Astrocyte of the cerebellum (primary cell): ENCODE measurements at regions not wholly inside any gene's neighbourhood (a gene's known extent, or its start where the extent isn't known, plus 50 kb on each side); places are given as distances from the start of the nearest gene placed in this dataset.

ENCODE experiments used
- DNase-seq: peaks from one replicate; pipeline ENCODE4 v3.0.0-alpha.2; 2011; ENCODE audit warnings: low read depth
- H3K4me3 ChIP-seq: 2 replicates; pipeline ENCODE4 v1.5.1; 2011; ENCODE audit warnings: mild to moderate bottlenecking, low read depth, low read length, moderate library complexity
- in situ Hi-C: cut with HindIII; loops from 2 replicates; pipeline ENCODE4 v1.10.0; 2017; ENCODE audit warnings: low sequenced_read_pairs
- TF ChIP-seq, protein P1 (sequence below): IDR thresholded peaks from 2 replicates; pipeline ENCODE4 v1.5.1; 2012; ENCODE audit warnings: low read length, low read depth, moderate library complexity, mild to moderate bottlenecking; ENCODE audit errors: missing control alignments

DNA sequence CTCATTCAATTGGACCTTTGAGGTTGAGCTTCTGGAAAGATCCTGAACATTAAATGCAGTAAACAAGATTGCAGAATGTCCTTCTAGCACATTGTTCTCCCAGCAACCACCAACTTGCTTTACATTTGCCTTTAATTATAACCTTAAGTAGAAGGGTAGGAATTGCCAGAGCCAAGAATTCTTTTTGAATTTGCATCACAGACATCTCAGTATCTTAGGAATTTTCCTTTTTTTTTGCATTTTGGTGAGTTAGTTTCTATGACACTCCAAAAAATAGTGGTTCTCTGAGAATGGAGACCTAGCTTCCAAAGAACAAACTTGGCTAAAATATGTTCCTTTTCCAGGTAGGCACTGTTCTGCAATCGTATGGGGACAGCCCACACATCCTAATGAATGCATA, 456.0 kb downstream of the GATA3 start:
- in situ Hi-C loops: no loop called here
- TF ChIP-seq, protein P1, sequence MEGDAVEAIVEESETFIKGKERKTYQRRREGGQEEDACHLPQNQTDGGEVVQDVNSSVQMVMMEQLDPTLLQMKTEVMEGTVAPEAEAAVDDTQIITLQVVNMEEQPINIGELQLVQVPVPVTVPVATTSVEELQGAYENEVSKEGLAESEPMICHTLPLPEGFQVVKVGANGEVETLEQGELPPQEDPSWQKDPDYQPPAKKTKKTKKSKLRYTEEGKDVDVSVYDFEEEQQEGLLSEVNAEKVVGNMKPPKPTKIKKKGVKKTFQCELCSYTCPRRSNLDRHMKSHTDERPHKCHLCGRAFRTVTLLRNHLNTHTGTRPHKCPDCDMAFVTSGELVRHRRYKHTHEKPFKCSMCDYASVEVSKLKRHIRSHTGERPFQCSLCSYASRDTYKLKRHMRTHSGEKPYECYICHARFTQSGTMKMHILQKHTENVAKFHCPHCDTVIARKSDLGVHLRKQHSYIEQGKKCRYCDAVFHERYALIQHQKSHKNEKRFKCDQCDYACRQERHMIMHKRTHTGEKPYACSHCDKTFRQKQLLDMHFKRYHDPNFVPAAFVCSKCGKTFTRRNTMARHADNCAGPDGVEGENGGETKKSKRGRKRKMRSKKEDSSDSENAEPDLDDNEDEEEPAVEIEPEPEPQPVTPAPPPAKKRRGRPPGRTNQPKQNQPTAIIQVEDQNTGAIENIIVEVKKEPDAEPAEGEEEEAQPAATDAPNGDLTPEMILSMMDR: no peak
- DNase-seq: no peak
- H3K4me3 ChIP-seq: no peak overlapping the region

DNA sequence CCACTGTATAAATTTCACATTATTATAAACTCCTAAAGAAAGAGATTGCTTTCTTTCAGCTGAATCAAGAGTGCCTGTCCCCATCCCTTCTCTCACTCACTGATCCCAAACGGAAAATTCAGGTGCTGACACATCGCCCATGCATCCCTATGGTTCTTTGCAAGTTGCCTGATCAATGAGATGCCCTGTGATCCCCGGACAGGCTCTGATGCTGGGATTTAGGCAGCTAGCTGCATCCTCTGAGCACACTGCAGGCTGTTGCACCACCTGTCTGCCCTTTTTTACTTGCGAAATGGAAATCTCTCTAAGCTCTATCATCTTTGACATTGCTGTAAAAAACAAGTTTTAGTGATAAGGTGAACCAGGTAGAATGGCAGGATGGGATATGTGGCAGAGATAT, 456.5 kb downstream of the GATA3 start:
- in situ Hi-C loops: no loop called here
- no peak overlapping the region for H3K4me3 ChIP-seq
- DNase-seq: no peak
- TF ChIP-seq, protein P1: no peak

DNA sequence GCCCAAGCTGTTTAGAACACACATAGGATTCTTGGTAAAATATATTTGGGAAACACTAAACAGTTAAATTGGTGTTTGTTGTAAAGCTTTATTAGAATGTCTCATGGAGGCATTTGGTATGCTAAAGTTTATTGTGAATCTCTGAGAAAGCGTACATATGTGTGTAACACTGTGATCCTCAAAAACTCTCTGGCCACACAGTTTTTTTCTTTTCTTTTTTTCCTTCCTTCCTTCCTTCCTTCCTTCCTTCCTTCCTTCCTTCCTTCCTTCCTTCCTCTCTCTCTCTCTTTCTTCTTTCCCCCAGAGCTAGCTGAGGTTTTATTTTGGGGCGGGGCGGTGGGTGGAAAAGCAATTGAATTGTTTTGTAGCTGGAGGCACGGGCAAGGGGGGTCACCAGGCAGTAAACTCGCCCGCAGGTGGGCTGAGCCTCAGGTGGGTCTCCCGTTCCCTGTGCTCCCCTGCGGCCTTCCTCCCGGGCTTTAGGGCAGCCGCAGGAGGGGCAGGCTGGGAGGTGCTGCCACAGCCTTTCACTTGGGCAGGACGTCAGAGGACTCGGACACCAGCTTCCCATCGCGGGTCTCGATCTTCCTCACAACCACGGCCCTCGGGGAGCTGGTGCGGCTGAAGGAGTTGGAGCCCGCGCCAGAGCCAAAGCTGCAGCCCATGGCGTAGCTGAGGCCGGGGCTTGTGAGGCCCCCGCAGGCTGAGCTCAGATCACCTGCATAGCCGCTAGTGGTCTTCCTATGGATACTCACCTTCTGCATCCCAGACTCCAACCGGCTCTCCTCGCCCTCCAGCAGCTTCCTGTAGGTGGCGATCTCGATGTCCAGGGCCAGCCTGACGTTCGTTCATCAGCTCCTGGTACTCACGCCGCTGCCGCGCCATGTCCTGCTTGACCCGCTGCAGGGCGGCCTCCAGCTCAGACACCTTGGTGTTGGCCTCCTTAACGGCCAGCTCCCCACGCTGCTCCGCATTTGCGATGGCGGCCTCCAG, 459.0 kb downstream of the GATA3 start:
- in situ Hi-C loops: no loop called here
- no peak for DNase-seq
- TF ChIP-seq, protein P1: no peak
- no peak overlapping the region for H3K4me3 ChIP-seq

DNA sequence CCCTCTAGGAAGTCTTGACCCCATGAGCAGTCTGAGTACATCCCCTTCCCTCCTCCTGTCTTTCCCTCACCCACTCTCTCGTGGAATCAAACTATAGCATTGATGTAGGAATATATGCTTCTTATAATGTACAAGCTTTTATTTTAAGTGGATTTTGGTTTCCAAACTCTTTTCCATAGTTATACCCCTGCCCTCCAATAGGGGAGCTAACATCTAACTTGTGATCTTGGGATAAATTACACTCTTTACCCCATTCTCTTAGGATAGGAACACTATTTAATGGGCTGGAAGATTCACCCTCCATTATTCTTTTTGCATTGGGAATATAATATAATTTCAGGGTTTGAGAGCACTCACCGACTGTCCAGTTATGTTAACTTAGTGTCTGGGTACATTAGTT, 465.9 kb downstream of the GATA3 start:
- H3K4me3 ChIP-seq: no peak overlapping the region
- no peak for DNase-seq
- TF ChIP-seq, protein P1: no peak
- in situ Hi-C loops: no loop called here

DNA sequence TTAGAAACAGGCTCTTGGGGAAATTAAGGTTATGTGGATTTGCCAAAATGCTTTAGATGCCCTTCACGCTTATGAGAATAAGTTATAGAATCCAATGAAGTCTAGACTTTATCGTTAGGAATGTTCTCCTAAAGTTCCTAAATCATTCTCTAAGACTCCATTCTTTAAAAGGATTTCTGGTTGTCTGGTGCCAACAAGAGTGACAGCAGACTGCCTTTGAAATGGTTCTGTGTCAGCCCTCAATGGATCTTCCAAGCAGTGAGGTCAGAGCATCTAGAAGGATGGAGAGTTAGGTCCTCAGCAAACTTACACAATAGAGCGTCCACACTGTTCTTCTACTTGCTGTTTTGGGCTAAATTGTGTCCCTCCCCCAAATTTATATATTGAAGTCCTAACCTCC, 473.3 kb downstream of the GATA3 start:
- in situ Hi-C loops: no loop called here
- DNase-seq: no peak
- TF ChIP-seq, protein P1: no peak
- H3K4me3 ChIP-seq: no peak overlapping the region

DNA sequence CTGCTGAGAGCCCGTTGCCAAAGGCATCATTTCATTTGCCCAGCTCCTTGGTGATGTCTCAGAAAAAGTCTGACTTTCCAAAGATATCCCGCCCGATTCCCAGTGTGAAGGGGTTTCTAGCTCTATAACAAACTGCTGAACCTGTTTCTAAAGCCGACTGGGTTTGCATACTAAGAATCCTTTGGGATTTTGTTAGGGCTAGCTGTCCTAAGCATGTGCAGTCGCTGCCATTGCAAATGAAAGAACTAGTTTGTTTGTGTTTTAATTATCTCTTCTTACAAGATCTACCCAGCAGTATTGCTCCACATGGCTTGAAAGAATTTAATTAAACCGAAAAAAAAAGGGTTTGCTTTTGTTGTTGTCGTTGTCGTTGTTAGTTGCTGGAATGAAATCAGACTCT, 476.6 kb downstream of the GATA3 start:
- TF ChIP-seq, protein P1: no peak
- DNase-seq: no peak
- in situ Hi-C loops: no loop called here
- H3K4me3 ChIP-seq: no peak overlapping the region
